ENCODE measurements at regions not wholly inside any gene's neighbourhood (a gene's known extent, or its start where the extent isn't known, plus 50 kb on each side); places are given as distances from the start of the nearest gene placed in this dataset.

- no peak for DNase-seq (ENCODE audit: low spot score)
These were observed 81.7 kb upstream of the CADM2 start for GRCh38 chr3:84877092-84877491.

GRCh38 chr3:84881288-84881687 lies 77.5 kb upstream of the CADM2 start:
- no peak for DNase-seq (ENCODE audit: low spot score)

- no peak for DNase-seq (ENCODE audit: low spot score)
These were observed 73.4 kb upstream of the CADM2 start for GRCh38 chr3:84885199-84885882.

- no peak for DNase-seq (ENCODE audit: low spot score)
These were observed 66.9 kb upstream of the CADM2 start for GRCh38 chr3:84891851-84892250.

GRCh38 chr3:84893211-84893610 lies 65.6 kb upstream of the CADM2 start:
- no peak for DNase-seq (ENCODE audit: low spot score)

GRCh38 chr3:84904212-84904611 lies 54.6 kb upstream of the CADM2 start:
- no peak for DNase-seq (ENCODE audit: low spot score)

GRCh38 chr3:84904816-84905555 lies 53.8 kb upstream of the CADM2 start:
- DNase-seq (ENCODE audit: low spot score), result no peak

- DNase-seq (ENCODE audit: low spot score), result no peak
These were observed 53.3 kb upstream of the CADM2 start for GRCh38 chr3:84905556-84905920.

- no peak for DNase-seq (ENCODE audit: low spot score)
These were observed 52.7 kb upstream of the CADM2 start for GRCh38 chr3:84906065-84906464.

All from D341Med (cell line).